Trophoblast cell (in vitro differentiated cells and primary cell): ENCODE measurements at regions not wholly inside any gene's neighbourhood (a gene's known extent, or its start where the extent isn't known, plus 50 kb on each side); places are given as distances from the start of the nearest gene placed in this dataset.

Experiments
- DNase-seq, 2 donors: peaks; one replicate each; pipeline ENCODE4 v3.0.0-alpha.2; 2016
- H2AFZ ChIP-seq: 2 replicates; pipeline ENCODE4 v1.6.1; 2013; ENCODE audit warnings: low read length, moderate library complexity, mild to moderate bottlenecking; ENCODE audit not compliant: insufficient read depth, poor library complexity
- H2AK5ac ChIP-seq: 2 replicates; pipeline ENCODE4 v1.6.1; 2013; ENCODE audit warnings: mild to moderate bottlenecking, low read length
- H2BK120ac ChIP-seq: 2 replicates; pipeline ENCODE4 v1.6.1; 2013; ENCODE audit warnings: low read length, mild to moderate bottlenecking, moderate library complexity; ENCODE audit not compliant: insufficient read depth, poor library complexity
- H2BK12ac ChIP-seq: 2 replicates; pipeline ENCODE4 v1.6.1; 2013; ENCODE audit warnings: mild to moderate bottlenecking, low read length, moderate library complexity
- H2BK5ac ChIP-seq: 2 replicates; pipeline ENCODE4 v1.6.1; 2013; ENCODE audit warnings: low read length, low read depth, moderate library complexity, mild to moderate bottlenecking; ENCODE audit not compliant: poor library complexity
- H3K14ac ChIP-seq: 2 replicates; pipeline ENCODE4 v1.6.1; 2013; ENCODE audit warnings: mild to moderate bottlenecking, low read length
- H3K18ac ChIP-seq: 2 replicates; pipeline ENCODE4 v1.6.1; 2013; ENCODE audit warnings: mild to moderate bottlenecking, low read length
- H3K23ac ChIP-seq: 2 replicates; pipeline ENCODE4 v1.6.1; 2013; ENCODE audit warnings: low read length
- H3K27ac ChIP-seq: 2 replicates; pipeline ENCODE4 v1.5.1; 2013; ENCODE audit warnings: low read depth, mild to moderate bottlenecking, inconsistent platforms, low read length, moderate library complexity
- H3K27me3 ChIP-seq: 2 replicates; pipeline ENCODE4 v1.6.1; 2013; ENCODE audit warnings: inconsistent platforms, mild to moderate bottlenecking, low read length, moderate library complexity; ENCODE audit not compliant: insufficient read depth
- H3K36me3 ChIP-seq, 2 experiments: 1 replicate in 1 of 2; 2 replicates in 1 of 2; pipeline ENCODE4 v1.6.1; 2013; ENCODE audit warnings: low read length in 2 of 2, mild to moderate bottlenecking in 2 of 2, moderate library complexity in 1 of 2; ENCODE audit not compliant: insufficient read depth in 2 of 2, control insufficient read depth in 1 of 2
- H3K4ac ChIP-seq: 2 replicates; pipeline ENCODE4 v1.6.1; 2013; ENCODE audit warnings: low read depth, mild to moderate bottlenecking, low read length, moderate library complexity
- H3K4me1 ChIP-seq, 2 experiments: 1 replicate in 1 of 2; 2 replicates in 1 of 2; pipeline ENCODE4 v1.6.1; 2013; ENCODE audit warnings: low read length in 2 of 2, mild to moderate bottlenecking in 2 of 2, moderate library complexity in 1 of 2; ENCODE audit not compliant: insufficient read depth in 2 of 2, control insufficient read depth in 1 of 2
- H3K4me2 ChIP-seq: 2 replicates; pipeline ENCODE4 v1.6.1; 2013; ENCODE audit warnings: inconsistent platforms, mild to moderate bottlenecking, low read length, moderate library complexity
- H3K4me3 ChIP-seq: 2 replicates; pipeline ENCODE4 v1.5.1; 2013; ENCODE audit warnings: mild to moderate bottlenecking, low read depth, low read length, inconsistent platforms
- H3K79me1 ChIP-seq: one replicate; pipeline ENCODE4 v1.6.1; 2013; ENCODE audit warnings: low read length
- H3K79me2 ChIP-seq: 2 replicates; pipeline ENCODE4 v1.6.1; 2013; ENCODE audit warnings: low read length, mild to moderate bottlenecking; ENCODE audit not compliant: control insufficient read depth, insufficient read depth, poor library complexity
- H3K9ac ChIP-seq: 2 replicates; pipeline ENCODE4 v1.6.1; 2013; ENCODE audit warnings: mild to moderate bottlenecking, low read length
- H3K9me3 ChIP-seq: 2 replicates; pipeline ENCODE4 v1.6.1; 2013; ENCODE audit warnings: low read depth, mild to moderate bottlenecking, control low read depth, inconsistent platforms, low read length; ENCODE audit not compliant: insufficient read depth
- H4K12ac ChIP-seq: 2 replicates; pipeline ENCODE4 v1.6.1; 2013; ENCODE audit warnings: low read depth, mild to moderate bottlenecking, low read length, moderate library complexity
- H4K8ac ChIP-seq: 2 replicates; pipeline ENCODE4 v1.6.1; 2013; ENCODE audit warnings: low read depth, mild to moderate bottlenecking, low read length, moderate library complexity
- H4K91ac ChIP-seq: one replicate; pipeline ENCODE4 v1.6.1; 2013; ENCODE audit warnings: low read depth, mild to moderate bottlenecking, low read length, moderate library complexity
- WGBS: extraction: QIAGEN DNeasy Blood & Tissue Kit; methylation state at CpG from one replicate; pipeline ENCODE4 v1.1.7; 2013; ENCODE audit warnings: missing lambda C conversion rate; ENCODE audit not compliant: insufficient read length, insufficient coverage; ENCODE audit errors: extremely low coverage; 5-methylcytosine and 5-hydroxymethylcytosine counted together

DNA sequence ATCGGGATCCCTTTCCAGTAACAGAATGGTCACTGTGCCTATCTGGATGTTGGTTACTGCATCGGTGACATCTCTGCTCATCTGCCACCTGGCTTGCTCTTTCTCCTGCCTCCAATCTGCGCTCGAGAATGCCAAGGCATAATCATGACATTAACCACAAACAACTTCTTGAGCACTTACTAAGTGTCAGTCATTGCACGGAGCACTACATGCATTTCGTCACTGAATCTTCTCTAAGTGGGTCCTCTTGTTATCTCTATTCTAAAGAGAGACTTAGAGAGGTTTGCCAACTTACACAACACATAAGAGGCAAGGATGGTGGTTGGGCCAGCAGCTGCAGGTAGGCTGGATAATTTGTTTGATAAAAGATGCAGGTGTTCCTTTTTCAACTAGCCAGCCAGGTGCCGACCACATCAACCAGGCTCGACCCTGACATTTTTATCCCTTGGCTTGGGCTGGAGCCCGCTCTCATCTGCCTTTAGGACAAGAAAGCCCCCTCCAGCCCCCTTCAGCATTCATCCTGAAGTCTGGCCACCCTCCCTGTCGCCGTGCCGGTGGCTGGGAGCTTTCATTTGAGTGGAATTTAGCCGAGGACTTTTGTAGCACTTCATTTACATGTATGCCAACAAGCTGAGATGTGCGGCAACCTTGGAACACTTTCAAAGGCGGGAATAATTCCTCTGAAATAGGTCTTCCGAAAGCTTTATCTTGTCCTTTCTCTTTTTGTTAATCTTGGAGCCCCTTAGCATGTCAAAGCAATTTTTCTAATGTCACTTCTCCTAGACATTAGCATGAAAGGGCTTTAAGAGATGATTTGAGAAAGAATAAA is 89.3 kb upstream of the NKD1 start:
- Histone ChIP-seq H4K12ac (no peak overlapping the region), H2BK5ac (no peak overlapping the region), H3K79me1 (peaks cover 3% of the 10 kb centered on the region), H3K9me3 (no peaks in the 10 kb centered on the region), H3K36me3 (no peaks in the 10 kb centered on the region), H3K23ac (no peak overlapping the region), H3K18ac (no peak overlapping the region), H2BK12ac (no peak overlapping the region), H3K27ac (no peak overlapping the region), H3K14ac (no peak overlapping the region), H3K79me2 (no peaks in the 10 kb centered on the region), H3K4ac (no peak overlapping the region), H3K4me1 (peaks cover 0 to 6% of the 10 kb centered on the region in 2 experiments), H3K27me3 (no peaks in the 10 kb centered on the region), H3K4me3 (no peak overlapping the region), H2BK120ac (no peak overlapping the region), H4K91ac (no peak overlapping the region), H4K8ac (no peak overlapping the region), H2AFZ (no peak overlapping the region), H3K4me2 (no peak overlapping the region), H2AK5ac (no peak overlapping the region), H3K9ac (no peak overlapping the region)
- DNase-seq = peak in 1 of 2 donors; percentile 21
- no CpG with 5 or more reads among the region's 16 CpGs for WGBS

- Histone ChIP-seq H3K14ac (no peak overlapping the region), H3K4me1 (peaks cover 0 to 6% of the 10 kb centered on the region in 2 experiments), H3K18ac (no peak overlapping the region), H3K79me1 (peaks cover 3% of the 10 kb centered on the region), H3K4ac (no peak overlapping the region), H3K9me3 (peaks cover 2% of the 10 kb centered on the region), H3K27me3 (no peaks in the 10 kb centered on the region), H2BK5ac (no peak overlapping the region), H2BK12ac (no peak overlapping the region), H3K27ac (no peak overlapping the region), H2BK120ac (no peak overlapping the region), H3K36me3 (no peaks in the 10 kb centered on the region), H4K12ac (no peak overlapping the region), H3K4me3 (no peak overlapping the region), H2AFZ (no peak overlapping the region), H3K23ac (no peak overlapping the region), H4K8ac (no peak overlapping the region), H2AK5ac (no peak overlapping the region), H3K9ac (no peak overlapping the region), H4K91ac (no peak overlapping the region), H3K4me2 (no peak overlapping the region), H3K79me2 (no peaks in the 10 kb centered on the region)
- WGBS = no CpG with 5 or more reads among the region's 5 CpGs
- DNase-seq = peak in 1 of 2 donors; percentile 18
Observed at GRCh38 chr16:50457979-50458491, 89.2 kb upstream of the BRD7 start.

- DNase-seq = peak; percentile 4 to 38
- H2BK12ac ChIP-seq = no peak overlapping the region
- no peaks in the 10 kb centered on the region for H3K27me3 ChIP-seq
- no peak overlapping the region for H2AK5ac ChIP-seq
- no peak overlapping the region for H4K12ac ChIP-seq
- H3K79me2 ChIP-seq = no peaks in the 10 kb centered on the region
- H3K4me3 ChIP-seq = no peak overlapping the region
- H3K4me1 ChIP-seq = peaks cover 0 to 6% of the 10 kb centered on the region in 2 experiments
- H3K23ac ChIP-seq = no peak overlapping the region
- no peak overlapping the region for H3K9ac ChIP-seq
- H3K79me1 ChIP-seq = peaks cover 3% of the 10 kb centered on the region
- no peak overlapping the region for H2BK5ac ChIP-seq
- no peak overlapping the region for H4K91ac ChIP-seq
- H3K36me3 ChIP-seq = no peaks in the 10 kb centered on the region
- no peak overlapping the region for H3K4ac ChIP-seq
- H3K14ac ChIP-seq = no peak overlapping the region
- WGBS = no CpG with 5 or more reads among the region's 4 CpGs
- H4K8ac ChIP-seq = no peak overlapping the region
- H3K4me2 ChIP-seq = no peak overlapping the region
- no peak overlapping the region for H2AFZ ChIP-seq
- H3K9me3 ChIP-seq = peaks cover 2% of the 10 kb centered on the region
- H3K27ac ChIP-seq = no peak overlapping the region
- H2BK120ac ChIP-seq = no peak overlapping the region
- H3K18ac ChIP-seq = no peak overlapping the region
Observed at GRCh38 chr16:50457423-50457822, 88.6 kb upstream of the BRD7 start.

DNA sequence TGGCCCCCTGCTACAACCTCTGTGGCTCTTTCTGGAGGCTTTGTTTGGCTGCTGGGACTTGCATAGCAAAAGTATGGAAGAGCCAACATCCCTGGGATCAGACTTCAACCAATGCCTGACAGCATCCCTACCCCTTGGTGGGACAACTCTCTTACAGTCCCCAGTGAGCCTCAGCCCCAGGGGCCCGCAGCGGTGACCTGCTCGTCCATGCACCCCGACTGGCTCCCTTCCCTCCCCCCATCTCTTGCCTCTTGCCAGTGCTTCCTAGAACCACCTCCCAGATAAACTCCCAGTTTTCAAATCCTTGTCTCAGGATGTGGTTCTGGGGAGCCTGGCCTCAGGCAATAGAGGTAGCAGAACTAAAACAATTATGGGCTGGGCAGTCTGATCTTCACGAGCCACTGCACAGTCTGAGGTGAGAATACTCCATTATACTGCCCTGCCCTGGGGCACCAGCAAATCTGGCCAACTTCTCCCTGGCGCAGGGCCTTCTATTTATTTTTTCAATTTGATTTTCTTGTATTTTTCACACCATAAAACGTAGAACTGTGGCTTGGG is 86.6 kb upstream of the BRD7 start:
- peaks cover 3% of the 10 kb centered on the region for H3K79me1 ChIP-seq
- H2AK5ac ChIP-seq = no peak overlapping the region
- H2AFZ ChIP-seq = no peak overlapping the region
- DNase-seq = no peak
- H4K12ac ChIP-seq = no peak overlapping the region
- H3K4me2 ChIP-seq = no peak overlapping the region
- H3K4me3 ChIP-seq = no peak overlapping the region
- no peak overlapping the region for H3K9ac ChIP-seq
- H2BK5ac ChIP-seq = no peak overlapping the region
- peaks cover 0 to 6% of the 10 kb centered on the region in 2 experiments for H3K4me1 ChIP-seq
- H3K18ac ChIP-seq = no peak overlapping the region
- no peak overlapping the region for H3K14ac ChIP-seq
- no peak overlapping the region for H4K8ac ChIP-seq
- H3K36me3 ChIP-seq = no peaks in the 10 kb centered on the region
- no peak overlapping the region for H2BK12ac ChIP-seq
- no peak overlapping the region for H4K91ac ChIP-seq
- no peak overlapping the region for H3K4ac ChIP-seq
- H3K79me2 ChIP-seq = no peaks in the 10 kb centered on the region
- H3K9me3 ChIP-seq = peaks cover 2% of the 10 kb centered on the region
- no peak overlapping the region for H2BK120ac ChIP-seq
- H3K27me3 ChIP-seq = no peaks in the 10 kb centered on the region
- H3K23ac ChIP-seq = no peak overlapping the region
- WGBS = no CpG with 5 or more reads among the region's 7 CpGs
- H3K27ac ChIP-seq = no peak overlapping the region
